ENCODE measurements at regions not wholly inside any gene's neighbourhood (a gene's known extent, or its start where the extent isn't known, plus 50 kb on each side); places are given as distances from the start of the nearest gene placed in this dataset.

DNA sequence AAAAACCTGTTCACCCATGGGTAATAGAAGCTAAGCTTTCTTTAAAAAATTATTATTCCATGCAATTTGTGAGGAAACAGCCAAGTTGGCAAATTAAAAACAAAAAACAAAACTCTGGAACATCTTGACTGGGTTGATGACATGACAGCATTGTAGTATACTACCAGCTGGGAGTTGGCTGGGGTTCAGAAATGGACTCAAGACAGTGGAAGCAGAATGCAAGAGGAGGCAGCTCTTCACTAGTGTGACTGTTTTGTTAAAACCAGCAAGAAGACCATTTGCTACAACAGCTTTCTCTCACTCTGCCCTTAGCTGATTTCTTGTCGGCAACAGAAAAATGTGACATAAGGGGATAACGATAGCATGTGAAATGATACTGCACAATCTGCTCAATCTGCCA lies 1298.9 kb upstream of the ADGRL4 start:
- TF ChIP-seq, protein P1, sequence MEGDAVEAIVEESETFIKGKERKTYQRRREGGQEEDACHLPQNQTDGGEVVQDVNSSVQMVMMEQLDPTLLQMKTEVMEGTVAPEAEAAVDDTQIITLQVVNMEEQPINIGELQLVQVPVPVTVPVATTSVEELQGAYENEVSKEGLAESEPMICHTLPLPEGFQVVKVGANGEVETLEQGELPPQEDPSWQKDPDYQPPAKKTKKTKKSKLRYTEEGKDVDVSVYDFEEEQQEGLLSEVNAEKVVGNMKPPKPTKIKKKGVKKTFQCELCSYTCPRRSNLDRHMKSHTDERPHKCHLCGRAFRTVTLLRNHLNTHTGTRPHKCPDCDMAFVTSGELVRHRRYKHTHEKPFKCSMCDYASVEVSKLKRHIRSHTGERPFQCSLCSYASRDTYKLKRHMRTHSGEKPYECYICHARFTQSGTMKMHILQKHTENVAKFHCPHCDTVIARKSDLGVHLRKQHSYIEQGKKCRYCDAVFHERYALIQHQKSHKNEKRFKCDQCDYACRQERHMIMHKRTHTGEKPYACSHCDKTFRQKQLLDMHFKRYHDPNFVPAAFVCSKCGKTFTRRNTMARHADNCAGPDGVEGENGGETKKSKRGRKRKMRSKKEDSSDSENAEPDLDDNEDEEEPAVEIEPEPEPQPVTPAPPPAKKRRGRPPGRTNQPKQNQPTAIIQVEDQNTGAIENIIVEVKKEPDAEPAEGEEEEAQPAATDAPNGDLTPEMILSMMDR (IDR thresholded peaks at IDR 0.05) = no peak
- TF ChIP-seq POLR2AphosphoS5 (IDR thresholded peaks at IDR 0.05) = no peak
- no peak for TF ChIP-seq EP300 (IDR thresholded peaks at IDR 0.05)

Data from sigmoid colon (tissue), 4 donors.